NCI-H146 (cell line): ENCODE measurements at regions not wholly inside any gene's neighbourhood (a gene's known extent, or its start where the extent isn't known, plus 50 kb on each side); places are given as distances from the start of the nearest gene placed in this dataset.
"Not testable (repeated sequence)": the region's sequence is repeated elsewhere in the genome, so short reads cannot be mapped to it uniquely, and the experiment has no call there.

Experiments used
- DNase-seq: peaks from one replicate; lab custom pipeline; 2025; lab: John Stamatoyannopoulos, UW

- no peak for DNase-seq
Measured at GRCh38 chr12:18794000-18794399, 56.1 kb downstream of the CAPZA3 start.

GRCh38 chr12:18797604-18798003 is 59.7 kb downstream of the CAPZA3 start:
- DNase-seq: no peak

DNA sequence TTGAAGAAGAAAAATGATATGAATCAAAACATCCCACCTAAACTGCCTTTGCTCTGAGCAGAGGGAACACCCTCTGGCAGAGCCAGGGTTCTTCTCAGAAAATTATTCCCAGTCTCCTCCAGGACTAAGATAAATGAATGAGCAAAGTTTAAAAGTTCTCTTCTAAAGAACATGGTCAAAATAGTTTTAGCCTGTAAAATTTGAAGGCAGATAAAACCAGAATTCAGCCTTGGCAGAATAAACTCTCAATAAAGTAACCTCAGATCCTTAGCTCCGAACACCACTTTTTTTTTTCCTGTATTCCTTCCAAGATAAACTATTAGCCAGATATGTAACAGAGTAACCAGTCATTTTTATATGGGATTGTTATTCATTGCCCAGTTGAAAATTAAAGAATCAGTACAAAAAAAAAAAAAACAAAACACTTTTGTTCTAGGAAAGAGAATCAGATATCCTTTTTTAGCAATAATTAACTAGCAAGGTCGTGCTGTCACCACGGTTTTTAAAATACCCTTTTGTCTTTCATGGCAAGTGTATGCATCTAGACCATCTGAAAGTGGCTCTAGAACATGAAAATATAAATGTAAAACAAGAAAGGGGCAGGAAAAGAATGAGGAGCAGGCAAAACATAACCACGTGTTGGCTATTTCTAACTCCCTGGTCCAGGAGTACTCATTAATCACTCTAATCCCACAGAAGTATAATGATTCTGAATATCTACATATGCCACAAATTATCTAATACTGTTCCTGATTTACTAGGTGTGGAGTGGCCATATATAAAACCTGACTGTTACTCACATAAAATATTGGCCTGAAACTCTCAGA is 60.8 kb downstream of the CAPZA3 start:
- DNase-seq: no peak

DNA sequence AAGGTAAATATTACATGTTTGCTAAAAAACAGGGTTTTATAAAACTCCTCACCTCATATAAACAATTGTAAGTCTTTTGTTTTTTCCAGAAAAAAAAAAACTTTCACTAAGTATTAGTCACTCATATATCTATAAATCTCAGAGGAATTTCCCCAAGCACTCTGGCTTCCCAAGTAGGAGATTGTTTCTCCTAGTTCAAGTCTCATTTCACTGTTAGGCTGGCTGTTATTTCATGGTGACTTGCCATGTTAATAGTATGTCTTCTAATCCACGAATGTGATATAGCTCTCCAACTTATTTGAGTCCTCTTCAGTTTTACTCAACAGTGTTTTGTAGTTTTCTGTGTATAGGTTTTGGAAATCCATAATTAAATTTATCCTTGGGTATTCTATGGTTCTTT is 61.6 kb downstream of the CAPZA3 start:
- no peak for DNase-seq

- no peak for DNase-seq
Measured at GRCh38 chr12:18805516-18806248, 67.8 kb downstream of the CAPZA3 start.

DNA sequence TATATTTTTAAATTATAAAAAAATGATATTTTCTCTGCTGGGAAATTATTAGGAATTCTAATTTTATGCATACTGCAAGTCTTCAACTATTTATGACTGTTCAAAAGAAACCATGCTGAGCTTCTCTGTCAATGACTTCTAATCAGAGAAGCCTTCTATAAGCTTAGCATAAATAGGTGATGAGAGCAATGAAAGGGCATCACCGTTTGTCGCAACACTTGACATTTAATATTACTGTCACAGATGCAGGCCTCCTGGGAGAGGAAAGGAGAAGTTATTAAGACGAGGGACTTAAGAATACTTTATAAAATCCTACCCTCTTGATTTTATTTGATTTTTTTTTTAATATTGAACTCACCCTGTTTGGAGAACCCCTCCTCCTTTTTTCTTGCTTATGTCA is 69.8 kb downstream of the CAPZA3 start:
- DNase-seq: no peak

DNA sequence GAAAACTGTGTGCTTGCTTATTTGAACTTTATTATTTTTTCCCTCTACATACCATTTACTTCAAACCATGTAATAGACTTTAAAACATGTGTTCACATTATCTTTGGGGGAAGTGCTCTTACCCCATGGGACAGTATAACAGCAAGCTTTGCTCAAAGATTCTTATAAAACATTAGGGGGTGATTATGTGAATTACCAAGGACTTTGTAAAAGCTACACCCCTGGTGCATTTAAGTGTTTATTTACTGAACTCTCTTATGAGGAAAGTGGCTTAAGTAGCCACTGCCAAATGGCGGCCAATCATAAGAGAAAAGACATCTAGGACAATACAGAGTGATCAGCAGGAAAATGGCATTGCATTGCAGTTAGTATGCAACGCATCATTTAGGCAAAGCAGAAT is 70.3 kb downstream of the CAPZA3 start:
- no peak for DNase-seq

DNA sequence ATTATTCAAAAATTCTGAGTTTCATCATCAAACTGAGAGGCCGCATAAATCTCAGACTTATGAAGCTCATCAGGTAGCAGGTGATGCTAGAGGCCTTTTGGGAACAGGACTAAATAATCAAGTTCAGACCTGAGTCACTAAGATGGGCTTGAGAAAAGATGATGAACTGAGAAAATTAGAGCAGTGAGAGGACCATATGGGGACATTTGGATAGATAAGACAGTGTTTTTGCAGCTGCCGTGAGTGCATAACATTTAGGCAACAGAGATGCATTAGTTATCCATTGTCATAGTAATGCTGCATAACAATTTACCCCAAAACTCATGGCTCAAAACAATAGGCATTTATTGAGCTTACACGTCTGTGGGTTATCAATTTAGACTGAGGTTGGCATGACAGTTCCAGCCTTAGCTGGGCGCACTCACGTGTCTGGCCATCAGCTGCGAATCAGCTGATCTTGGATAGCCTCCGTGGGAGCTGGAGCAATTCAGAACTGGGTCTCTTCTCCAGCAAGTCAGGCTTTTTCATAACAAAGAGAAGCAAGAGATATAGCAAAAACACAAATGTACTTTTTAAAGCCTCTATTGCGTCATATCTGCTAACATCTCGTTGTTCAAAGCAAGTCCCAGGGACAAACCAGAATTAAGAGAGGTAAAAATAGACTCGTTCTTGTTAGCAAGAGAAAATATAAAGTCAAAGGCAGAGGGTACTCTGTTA is 72.8 kb downstream of the CAPZA3 start:
- no peak for DNase-seq

DNA sequence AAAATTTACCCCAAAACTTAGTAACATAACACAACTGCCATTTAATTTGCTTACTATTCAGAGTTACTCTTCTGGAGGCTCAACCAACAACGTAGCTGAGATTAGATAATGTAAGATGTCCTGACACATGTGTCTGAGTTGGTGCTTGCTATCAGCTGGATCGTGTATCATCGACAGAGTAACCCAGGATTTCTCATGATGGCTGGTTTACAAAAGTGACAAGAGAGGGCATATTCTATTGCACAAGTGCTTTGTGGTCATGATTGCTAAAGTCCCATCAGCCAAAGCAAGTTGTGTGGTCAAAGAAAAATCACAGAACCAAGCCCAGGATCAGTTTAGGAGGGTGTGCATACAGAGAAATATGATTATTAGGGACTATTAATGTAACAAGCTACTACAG is 73.4 kb downstream of the CAPZA3 start:
- DNase-seq: no peak

GRCh38 chr12:18813753-18814152 is 75.8 kb downstream of the CAPZA3 start:
- no peak for DNase-seq

GRCh38 chr12:18818579-18819268 is 80.8 kb downstream of the CAPZA3 start:
- no peak for DNase-seq

GRCh38 chr12:18819484-18819883 is 81.6 kb downstream of the CAPZA3 start:
- DNase-seq: no peak

- no peak for DNase-seq
Measured at GRCh38 chr12:18823461-18823860, 85.5 kb downstream of the CAPZA3 start.

GRCh38 chr12:18824287-18824686 is 86.4 kb downstream of the CAPZA3 start:
- DNase-seq: no peak

GRCh38 chr12:18825138-18825537 is 87.2 kb downstream of the CAPZA3 start:
- DNase-seq: no peak

GRCh38 chr12:18827913-18828312 is 90.0 kb downstream of the CAPZA3 start:
- DNase-seq: no peak

- DNase-seq: no peak
Measured at GRCh38 chr12:18828483-18828882, 90.6 kb downstream of the CAPZA3 start.

DNA sequence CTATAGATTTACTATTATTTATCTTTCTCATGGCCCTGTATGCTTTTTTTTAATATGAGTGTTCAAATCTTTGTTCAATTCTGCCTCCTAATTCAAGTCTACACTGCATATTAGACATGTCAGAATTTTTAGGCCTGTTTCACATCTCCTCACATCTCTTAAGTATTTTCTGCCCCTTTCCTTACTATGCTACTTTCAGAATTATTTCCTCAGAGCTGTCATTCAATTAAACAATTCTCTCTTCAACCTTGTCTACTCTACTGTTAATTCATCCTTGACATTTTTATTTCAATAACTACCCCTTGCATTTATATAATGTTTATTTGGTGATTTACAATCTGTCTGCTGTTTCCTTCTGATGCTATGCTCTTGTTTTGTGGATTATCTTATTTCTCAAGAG is 91.1 kb downstream of the CAPZA3 start:
- DNase-seq: no peak

GRCh38 chr12:18832932-18833331 is 95.0 kb downstream of the CAPZA3 start:
- not testable (repeated sequence) for DNase-seq

GRCh38 chr12:18837025-18837424 is 99.1 kb downstream of the CAPZA3 start:
- peak; percentile 38 for DNase-seq

GRCh38 chr12:18837505-18837904 is 99.6 kb downstream of the CAPZA3 start:
- DNase-seq: no peak

GRCh38 chr12:18840997-18841396 is 103.1 kb downstream of the CAPZA3 start:
- DNase-seq: not testable (repeated sequence)
